GM21423 (cell line): ENCODE measurements at regions not wholly inside any gene's neighbourhood (a gene's known extent, or its start where the extent isn't known, plus 50 kb on each side); places are given as distances from the start of the nearest gene placed in this dataset.

Experiments
- ATAC-seq: cut with Tn5 transposase; IDR thresholded peaks from one replicate; pipeline ENCODE4 v1.9.1; 2021; ENCODE audit warnings: mild to moderate bottlenecking, moderate library complexity; ENCODE audit not compliant: unreplicated experiment

DNA sequence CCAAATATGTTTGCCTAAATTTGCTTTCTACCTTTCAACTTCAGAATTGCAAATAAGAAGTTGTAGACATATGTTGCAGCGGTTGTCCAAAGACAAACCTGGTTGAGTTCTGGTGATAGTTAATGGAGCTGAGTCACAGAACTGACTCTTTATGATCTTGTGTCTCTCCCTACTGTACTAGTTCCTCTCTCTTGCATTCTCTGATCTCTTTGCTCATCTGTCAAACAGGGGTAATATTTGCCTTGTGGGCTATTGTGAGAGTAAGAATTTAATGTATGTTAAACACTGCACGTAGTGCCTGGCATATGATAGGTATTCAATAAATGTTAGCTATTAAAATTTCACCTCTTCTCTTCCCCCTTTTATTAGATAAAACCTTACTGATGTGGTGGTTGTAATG, 283.5 kb upstream of the RGS6 start:
- no peak for ATAC-seq

DNA sequence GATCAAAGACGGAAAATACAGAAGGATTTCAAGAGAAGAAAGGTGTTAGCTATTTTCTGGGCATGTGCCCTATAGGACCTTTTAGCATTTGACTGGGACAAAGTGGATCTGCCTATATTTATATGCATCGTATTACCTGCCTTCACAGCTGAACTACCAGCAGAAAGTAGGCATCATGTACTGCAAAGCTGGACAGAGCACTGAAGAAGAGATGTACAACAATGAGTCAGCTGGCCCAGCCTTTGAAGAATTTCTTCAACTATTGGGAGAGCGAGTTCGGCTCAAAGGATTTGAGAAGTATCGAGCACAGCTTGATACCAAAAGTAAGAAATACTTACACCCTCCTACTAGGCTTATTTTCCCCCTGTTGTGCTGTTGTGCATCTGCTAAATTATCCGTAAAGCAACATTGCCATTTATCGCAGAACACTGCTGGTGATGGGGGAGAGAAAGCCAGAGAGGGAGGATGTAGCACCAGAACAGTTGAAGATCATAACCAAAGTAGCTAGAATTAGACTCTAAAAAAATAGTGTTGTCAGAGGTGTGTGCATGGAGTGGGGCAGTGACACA, 282.0 kb upstream of the RGS6 start:
- ATAC-seq, result no peak

DNA sequence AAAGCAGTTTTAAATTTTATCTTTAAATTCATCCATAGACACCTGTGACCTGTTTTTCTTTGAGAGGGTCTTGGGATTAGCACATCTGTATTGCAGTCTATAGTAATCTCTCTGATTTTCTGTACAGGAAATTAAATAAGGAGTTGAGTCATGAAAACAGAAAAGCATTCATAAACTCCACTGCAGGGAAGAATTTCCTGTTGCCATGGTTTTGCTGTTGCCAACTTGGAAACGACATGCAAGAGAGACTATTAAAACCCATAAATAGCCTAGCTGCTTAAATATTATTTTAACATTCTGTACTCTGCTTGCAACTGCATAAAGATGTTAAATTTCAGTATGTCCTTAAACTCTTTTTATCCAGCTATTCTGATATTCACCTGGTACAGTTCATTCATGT, 281.0 kb upstream of the RGS6 start:
- no peak for ATAC-seq

DNA sequence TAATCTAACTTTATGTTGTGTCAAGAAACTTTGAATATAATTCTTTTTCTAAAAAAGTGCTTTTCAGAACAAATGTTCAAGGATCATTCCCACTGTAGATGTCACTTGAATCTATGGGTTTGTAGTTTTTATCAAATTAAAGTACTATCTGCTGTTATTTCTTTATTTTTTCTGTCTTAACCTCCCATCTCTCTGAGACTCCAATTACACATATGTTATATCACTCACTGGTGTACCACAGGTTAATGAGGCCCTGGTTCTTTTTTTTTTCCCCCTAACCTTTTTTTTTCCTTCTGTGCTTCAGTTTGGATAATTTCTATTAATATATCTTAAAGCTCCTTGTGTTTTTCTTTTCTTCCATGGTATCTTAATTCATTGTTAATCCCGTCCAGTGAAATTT, 279.9 kb upstream of the RGS6 start:
- ATAC-seq, result no peak

DNA sequence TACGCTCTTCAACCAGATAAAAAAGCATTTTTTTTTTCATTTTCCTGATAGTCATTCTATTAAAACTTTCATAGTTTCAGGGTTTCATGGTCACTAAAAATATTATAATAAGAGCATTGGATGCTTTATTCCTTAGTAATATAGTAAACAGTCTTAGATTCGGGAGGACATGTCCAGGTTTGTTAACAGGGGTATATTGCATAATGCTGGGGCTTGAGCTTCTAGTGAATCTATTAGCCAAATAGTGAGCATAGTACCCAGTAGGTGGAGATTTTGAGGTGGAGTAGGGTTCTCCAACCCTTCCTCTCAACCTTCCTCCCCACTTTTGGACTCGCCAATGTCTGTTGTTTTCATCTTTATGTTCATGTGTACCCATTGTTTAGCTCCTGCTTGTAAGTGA, 277.4 kb upstream of the RGS6 start:
- ATAC-seq, result no peak

DNA sequence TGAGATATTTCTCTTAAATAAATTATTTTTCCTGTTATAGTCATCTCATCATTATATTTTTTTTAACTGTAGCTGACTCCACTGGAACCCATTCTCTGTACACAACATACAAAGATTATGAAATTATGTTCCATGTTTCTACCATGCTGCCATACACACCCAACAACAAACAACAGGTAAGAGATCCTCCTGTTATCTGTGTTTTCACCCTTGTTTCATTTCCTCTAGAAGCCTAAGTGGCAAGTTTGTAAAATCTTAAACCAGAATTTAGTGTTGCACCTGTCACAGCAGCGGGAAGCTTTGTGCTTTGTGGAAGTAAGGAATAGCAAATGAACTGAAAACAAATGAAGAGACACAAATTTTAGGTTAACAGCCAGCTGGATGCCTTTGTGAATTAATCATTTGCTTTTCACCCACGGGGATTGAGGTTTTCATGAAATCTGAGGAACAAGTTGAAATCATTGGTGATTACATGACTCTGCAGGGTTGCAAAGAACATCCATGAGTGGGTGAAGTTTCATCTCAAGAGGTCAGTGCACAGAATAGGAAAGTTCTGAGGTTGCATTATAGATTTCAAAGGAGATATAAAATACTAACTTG, 273.9 kb upstream of the RGS6 start:
- ATAC-seq, result no peak

DNA sequence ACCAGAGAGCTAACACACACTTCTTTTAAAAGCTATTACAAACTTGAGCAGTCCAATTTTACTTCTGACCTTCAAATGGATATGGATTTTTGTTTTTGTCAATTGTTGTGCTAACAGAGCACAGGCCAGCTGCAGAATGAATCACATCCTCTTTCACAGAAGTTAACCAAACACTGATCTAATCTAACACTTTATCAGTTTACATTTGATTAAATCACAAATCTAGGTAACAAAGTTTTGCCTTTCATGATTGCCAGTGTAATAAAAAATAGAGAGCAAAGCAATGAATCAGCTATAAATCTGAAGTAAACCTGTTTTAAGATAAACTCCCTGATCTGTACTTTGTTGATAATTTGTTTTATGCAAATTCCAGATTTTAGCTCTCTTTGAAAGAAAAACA, 273.1 kb upstream of the RGS6 start:
- no peak for ATAC-seq

DNA sequence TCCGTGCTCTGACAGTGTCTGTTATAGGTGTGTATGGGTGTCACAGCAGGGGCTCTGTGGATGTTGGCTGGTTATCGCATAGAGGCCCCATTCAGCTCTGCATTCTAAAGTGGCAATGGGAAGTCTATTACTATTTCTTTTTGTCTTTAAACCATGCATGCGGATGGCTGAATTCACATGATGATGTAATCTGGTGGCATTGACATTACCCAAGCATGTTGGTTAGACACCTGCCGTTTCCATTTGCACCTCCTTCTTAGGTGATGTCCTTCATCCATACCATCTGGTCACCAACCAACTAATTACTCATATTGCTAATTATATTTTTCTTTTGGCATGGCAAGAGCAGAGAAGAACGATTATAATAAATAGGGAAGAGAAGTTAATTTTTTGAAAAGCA, 270.8 kb upstream of the RGS6 start:
- ATAC-seq, result no peak

DNA sequence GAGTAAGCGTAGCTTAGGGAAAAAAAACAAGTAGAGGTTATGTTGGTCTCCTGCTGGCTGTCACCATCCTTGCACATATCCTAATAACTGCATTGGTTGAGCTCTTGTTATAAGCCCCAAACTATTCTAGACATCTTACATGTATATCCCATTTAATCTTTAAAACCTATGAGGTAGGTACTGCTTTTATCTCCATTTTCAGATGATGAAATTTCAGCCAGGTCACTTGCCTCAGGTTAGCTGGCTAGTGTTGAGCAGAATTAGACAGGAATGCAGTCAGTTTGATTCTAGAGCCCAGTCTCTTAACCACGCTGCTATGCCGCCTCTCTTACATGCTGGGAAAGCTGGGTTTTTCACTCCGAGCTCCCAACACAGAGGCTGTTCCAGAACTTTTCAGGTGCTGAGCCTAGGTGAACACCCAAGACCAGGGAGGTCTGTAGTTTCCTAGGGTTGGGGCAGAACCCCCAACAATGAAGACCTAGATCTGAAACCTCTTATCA, 269.9 kb upstream of the RGS6 start:
- ATAC-seq, result no peak

DNA sequence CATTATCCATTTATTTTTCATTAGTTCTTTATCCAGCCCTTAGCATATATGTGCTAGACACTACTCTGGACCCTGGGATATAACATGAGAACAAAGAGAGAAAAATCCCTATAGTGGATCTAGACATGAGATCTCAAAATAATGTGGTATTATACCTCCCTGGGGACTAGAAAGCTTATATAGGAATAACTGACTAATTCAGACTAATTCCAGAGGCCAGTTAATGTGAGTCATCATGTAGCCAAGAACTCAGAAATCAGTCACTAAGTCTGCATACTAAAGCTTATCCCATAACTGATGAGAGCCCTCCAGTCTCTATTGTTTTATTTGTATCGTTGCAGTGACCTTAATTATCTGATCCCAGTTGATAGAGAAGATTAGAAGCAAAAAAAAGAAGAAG, 267.1 kb upstream of the RGS6 start:
- no peak for ATAC-seq

DNA sequence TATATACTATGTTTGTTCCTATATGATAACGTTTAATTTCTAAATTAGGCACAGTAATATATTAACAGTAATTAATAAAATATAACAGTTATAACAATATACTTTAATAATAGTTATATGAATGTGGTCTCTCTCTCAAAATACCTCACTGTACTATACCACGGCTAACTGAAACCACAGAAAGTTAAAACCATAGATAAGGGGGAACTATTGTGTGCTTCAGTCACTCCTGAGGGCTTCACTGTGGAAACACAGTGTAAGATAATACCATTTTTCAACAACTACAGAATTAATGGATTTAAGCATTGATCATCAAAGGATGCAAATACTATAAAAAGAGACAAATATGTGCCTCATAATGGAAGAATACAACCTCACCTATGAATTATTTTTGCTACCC, 266.4 kb upstream of the RGS6 start:
- ATAC-seq, result no peak

DNA sequence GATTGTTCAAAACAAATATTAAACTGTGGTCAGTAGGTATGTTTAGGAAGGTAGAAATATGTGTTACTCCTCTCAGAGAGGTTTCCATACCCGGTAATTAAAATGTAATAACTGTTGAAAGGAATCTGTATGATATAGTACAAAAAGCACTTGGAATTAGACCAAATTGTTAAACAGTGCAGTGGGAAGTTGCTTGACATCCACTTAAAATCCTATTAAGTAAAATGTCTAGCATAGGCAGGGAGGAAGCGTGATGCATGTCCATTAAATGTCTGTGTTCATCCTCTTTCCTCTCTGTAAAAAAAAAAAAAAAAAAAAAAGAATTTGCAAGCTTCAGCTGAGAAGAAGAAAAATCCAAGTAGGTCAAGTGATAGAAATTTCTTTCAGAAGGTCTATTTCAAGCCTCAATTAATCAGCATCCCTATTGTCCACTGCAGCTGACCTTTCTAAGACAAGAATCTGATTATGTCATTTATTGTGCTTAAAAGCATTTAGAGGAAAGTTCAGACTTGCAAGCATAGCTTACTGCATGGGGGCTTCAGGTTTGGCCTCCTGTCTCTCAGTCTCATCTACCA, 265.6 kb upstream of the RGS6 start:
- no peak for ATAC-seq

DNA sequence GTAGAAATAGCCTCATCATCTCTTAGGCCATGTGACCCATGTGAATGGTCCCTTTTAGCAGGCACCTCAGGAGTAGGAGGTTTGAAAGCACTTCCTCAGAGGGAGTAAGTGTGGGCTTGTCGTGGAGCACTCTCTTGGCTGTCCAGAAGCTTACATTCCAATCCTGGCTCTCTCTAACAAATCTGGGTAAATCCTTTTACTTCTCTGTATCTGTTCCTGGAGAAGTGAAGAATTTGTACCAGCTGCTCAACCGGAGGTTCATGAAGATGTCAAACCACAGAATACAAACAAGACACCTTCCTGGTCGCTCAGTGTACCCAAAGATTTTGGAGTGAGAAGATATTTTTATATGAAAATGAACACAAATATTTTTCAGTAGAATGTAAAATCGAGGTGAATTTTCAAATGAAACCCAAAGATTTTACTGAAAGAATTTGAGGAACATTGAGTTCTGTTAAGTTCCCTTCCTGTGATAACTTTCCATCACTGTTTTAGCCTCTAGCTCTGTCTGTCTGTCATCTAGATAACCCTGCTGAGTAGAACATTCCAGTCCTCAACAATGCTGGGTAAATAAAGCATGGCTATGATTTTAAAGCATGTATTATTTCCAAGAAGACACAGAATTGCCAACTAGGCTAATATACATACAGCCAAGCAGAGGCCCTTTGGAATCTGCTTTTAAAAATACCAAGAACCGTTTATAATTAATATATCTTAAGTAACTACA, 263.9 kb upstream of the RGS6 start:
- ATAC-seq, result no peak

DNA sequence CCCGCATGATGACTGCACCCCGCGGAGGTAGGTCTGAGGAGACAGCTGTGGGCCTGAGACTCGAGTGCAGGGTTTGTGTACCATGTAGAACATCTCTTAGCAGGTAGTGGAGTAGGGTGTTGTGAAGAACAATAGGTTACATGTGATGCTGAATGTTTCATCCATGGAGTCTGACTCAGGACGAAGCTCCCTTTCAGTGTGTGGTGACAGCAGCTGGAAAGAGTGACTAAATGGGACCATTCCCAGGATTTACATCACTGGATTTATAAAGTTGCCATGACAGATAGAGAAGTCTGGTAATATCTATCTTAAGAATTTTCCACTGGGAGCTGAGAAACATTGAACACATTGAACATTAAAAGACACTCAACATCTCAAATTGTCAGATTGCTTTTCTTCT, 259.6 kb upstream of the RGS6 start:
- ATAC-seq, result no peak

DNA sequence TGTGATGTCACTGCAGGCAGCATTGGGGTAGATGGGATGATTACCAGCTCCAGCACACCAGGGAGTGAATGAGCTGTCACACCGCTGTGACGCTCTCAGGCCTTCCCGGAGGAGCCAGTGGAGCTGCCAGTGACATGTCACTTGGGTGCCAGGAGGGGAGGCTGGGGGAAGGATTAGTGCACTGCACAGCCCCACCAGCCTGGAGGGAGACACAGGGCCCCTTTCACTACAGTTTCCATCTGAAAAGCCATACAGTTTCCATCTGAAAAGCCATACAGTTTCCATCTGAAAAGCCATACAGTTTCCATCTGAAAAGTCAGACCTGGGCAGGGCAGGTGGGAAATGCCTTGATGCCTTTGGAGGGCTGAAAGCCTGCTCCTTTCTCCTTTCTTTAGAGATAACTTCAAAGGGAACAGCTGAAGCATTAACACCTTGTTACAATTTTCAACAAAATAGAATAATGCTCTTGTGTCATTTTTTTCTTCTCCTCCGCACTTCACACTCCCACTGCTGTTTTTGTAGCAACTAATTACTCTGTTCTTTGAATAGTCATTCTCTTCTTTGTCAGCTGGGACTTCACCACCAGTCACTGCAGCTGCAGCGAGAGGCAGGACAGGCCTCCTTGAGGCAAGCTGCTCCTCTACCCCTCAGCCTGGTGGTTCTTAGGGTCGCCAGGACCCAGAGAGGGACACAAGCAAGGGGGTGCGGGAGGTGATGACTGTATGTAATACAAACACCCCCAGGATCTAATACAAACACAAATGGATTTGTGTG, 256.9 kb upstream of the RGS6 start:
- no peak for ATAC-seq

DNA sequence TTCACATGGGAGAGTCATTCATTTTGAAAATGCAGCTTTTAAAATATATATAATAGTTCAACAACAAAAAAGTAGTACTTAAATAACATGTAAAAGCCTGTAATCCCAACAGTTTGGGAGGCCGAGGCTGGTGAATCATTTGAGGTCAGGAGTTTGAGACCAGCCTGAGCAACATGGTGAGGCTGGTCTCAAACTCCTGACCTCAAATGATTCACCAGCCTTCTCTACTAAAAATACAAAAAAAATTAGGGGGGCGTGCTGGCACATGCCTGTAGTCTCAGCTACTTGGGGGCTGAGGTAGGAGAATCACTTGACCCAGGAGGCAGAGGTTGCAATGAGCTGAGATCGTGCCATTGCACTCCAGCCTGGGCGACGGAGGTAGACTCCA, 256.3 kb upstream of the RGS6 start:
- no peak for ATAC-seq

DNA sequence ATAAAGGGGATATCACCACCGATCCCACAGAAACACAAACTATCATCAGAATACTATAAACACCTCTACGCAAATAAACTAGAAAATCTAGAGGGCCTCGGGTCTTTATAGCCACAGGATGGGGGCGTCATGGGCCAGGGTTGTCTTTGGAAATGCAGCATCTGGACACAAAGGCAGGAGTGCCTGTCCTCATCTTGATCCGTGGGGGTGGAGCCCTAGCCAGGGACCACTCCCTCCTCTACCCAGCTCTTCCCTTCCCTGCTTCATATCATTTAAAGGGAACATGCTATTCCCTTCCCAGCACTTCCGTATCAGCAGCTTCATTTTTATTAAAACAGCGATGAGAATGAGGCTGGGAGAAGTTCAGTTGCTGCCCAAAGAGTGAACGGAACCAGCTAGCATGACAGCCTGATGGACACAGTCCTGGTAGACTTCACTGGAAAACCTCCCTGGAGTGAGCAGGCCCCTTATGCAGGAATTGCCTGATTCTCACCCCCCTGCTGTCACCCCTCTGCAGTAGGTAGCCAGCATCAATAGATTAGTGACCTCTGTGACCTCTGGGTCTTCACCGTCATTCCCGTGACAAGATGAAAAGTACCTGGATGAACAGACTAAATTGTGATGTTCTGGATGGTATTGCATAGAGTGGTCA, 251.4 kb upstream of the RGS6 start:
- ATAC-seq, result no peak

DNA sequence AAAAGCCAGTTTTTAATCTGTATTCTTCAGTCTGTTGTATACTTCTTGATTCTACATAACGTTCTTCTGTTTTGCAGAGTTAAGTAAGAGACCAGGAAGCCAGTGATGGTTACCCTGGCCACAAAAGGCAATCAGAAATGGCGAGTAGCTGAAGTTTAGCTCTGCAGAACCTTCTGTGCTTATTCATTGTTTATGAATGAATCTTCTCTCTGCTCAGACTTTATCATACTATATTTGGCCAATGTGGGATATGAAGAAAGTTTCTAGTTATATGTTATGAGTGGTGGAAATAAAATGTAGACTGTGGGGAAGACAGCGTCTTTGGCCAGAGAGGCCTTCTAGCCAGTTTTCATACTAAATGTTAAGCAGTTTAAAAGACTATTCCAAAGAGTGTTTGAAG, 249.9 kb upstream of the RGS6 start:
- ATAC-seq, result no peak

DNA sequence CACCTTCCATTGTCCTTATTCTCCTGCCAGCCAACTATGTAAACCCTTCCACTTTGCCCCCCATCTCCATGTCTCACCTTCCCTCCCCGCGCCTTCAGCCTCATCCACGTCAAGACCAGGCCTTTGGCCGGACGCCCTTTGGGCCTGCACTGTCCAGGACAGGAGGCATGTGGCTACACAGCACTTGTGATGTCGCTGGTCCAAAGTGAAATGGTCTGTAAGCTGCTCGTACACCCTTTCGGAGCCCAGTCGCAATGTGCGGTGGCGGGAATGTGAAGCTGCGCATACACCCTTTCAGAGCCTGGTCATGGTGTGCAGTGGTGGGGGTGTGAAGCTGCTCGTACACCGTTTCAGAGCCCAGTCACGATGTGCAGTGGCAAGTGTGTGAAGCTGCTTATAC, 247.9 kb upstream of the RGS6 start:
- ATAC-seq, result no peak

DNA sequence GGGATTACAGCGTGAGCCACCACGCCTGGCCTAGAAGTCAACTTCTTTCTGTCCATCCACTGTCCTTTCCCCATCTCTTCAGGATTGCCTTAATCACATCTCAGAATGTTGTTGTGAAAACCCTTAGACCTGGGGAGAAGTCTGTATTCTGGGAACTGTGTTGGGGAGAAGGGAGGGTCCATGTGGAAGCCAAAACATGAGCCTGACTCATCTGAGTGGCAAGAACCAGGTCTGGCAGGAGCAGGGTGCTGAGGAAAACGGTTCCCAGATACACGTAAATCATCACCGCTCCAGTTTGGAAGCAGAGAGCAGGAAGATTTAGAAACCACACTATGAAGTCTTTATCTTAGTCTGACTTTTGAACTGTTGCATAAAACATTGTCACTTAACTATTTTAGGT, 245.6 kb upstream of the RGS6 start:
- ATAC-seq, result no peak
